ENCODE measurements at regions not wholly inside any gene's neighbourhood (a gene's known extent, or its start where the extent isn't known, plus 50 kb on each side); places are given as distances from the start of the nearest gene placed in this dataset.

- no peaks in the 10 kb centered on the region for H3K36me3 ChIP-seq (ENCODE audit: insufficient read depth, low read length)
- Mint-ChIP-seq H3K27ac (ENCODE audit: unreplicated experiment) (no peak overlapping the region), H3K36me3 (ENCODE audit: low read depth, unreplicated experiment) (peaks cover 2% of the 10 kb centered on the region), H3K9me3 (ENCODE audit: unreplicated experiment) (no peaks in the 10 kb centered on the region), H3K4me1 (ENCODE audit: low read depth, unreplicated experiment) (peaks cover 38% of the 10 kb centered on the region), H3K4me3 (ENCODE audit: unreplicated experiment) (no peak overlapping the region), H3K27me3 (ENCODE audit: low read depth, unreplicated experiment) (no peaks in the 10 kb centered on the region)
- H3K79me2 ChIP-seq (ENCODE audit: insufficient read depth, low read length) = no peaks in the 10 kb centered on the region
- no peak for TF ChIP-seq EZH2 (IDR thresholded peaks at IDR 0.05; ENCODE audit: insufficient read depth, low read length)
- TF ChIP-seq, protein P1, sequence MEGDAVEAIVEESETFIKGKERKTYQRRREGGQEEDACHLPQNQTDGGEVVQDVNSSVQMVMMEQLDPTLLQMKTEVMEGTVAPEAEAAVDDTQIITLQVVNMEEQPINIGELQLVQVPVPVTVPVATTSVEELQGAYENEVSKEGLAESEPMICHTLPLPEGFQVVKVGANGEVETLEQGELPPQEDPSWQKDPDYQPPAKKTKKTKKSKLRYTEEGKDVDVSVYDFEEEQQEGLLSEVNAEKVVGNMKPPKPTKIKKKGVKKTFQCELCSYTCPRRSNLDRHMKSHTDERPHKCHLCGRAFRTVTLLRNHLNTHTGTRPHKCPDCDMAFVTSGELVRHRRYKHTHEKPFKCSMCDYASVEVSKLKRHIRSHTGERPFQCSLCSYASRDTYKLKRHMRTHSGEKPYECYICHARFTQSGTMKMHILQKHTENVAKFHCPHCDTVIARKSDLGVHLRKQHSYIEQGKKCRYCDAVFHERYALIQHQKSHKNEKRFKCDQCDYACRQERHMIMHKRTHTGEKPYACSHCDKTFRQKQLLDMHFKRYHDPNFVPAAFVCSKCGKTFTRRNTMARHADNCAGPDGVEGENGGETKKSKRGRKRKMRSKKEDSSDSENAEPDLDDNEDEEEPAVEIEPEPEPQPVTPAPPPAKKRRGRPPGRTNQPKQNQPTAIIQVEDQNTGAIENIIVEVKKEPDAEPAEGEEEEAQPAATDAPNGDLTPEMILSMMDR (IDR thresholded peaks at IDR 0.05; ENCODE audit: insufficient read depth, low read depth, low read length) = no peak
- no peak overlapping the region for H3K27ac ChIP-seq (ENCODE audit: low read depth, low read length)
- no peak overlapping the region for H3K4me2 ChIP-seq (ENCODE audit: low read length)
- no peak overlapping the region for H2AFZ ChIP-seq (ENCODE audit: low read depth, low read length)
- H3K9ac ChIP-seq (ENCODE audit: low read length) = no peak overlapping the region
- no peak for DNase-seq (ENCODE audit: low read depth)
- no peak for FAIRE-seq
- H3K4me1 ChIP-seq (ENCODE audit: insufficient read depth, low read length) = peaks cover 19% of the 10 kb centered on the region
- H3K27me3 ChIP-seq (ENCODE audit: insufficient read depth, low read length) = no peaks in the 10 kb centered on the region
- no peaks in the 10 kb centered on the region for H3K9me3 ChIP-seq (ENCODE audit: insufficient read depth, low read depth, low read length)
- no peak overlapping the region for H3K4me3 ChIP-seq (ENCODE audit: insufficient read depth, low read depth, low read length)
- no peaks in the 10 kb centered on the region for H4K20me1 ChIP-seq (ENCODE audit: insufficient read depth, low read length)
Observed at GRCh38 chr13:50361282-50361681, 346.0 kb downstream of the KCNRG start.

DNA sequence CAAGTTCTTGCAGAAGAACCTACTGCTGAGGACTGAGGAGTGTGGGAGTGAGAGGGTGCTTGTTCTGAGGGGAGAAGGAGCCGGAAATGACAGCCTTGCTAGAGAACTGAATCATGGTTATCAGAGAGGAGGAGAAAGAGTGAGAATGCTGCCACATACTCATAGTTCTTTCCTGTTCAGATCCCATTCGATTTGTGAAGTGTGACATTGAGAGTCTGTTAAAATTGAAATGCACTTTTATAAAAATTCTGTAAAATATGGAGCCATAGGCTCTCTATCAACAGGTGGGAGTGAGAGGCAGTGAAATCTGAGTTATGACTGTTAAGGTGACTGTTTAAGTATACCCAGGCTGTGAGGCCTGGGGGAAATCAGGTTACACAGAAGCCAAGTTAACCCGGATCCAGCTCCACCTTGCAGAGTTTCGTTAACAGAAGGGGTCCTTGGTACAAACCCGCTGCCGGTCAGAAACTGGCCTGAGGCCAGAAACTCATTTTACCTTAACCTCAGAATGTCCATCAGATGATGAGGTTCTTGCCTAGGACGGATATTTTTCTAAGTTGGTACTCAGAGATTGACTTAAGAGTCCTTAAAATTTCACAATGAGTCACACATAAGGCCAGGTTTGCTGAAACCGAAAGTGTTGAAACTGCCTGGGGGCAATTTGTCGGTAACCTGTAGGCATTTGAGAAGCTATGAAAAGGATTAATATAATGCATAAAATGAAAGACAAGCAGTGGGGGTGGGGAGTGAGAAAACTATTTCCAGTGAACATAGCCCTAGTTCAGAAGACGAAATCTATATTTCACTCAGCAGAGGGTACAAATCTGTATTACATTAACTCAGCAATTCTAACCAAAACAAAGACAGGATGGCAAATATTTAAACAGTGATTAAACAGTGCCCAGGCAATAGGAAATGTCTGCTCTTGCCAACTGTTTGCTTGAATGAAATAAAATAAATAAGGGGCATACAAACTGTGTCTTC is 350.5 kb downstream of the KCNRG start:
- H3K27ac Mint-ChIP-seq (ENCODE audit: unreplicated experiment) = no peak overlapping the region
- Histone ChIP-seq H3K27ac (ENCODE audit: low read depth, low read length) (no peak overlapping the region), H3K9ac (ENCODE audit: low read length) (no peak overlapping the region), H3K79me2 (ENCODE audit: insufficient read depth, low read length) (no peaks in the 10 kb centered on the region), H2AFZ (ENCODE audit: low read depth, low read length) (no peak overlapping the region), H3K4me2 (ENCODE audit: low read length) (no peak overlapping the region), H3K4me1 (ENCODE audit: insufficient read depth, low read length) (no peaks in the 10 kb centered on the region), H3K9me3 (ENCODE audit: insufficient read depth, low read depth, low read length) (no peaks in the 10 kb centered on the region), H3K4me3 (ENCODE audit: insufficient read depth, low read depth, low read length) (no peak overlapping the region), H3K27me3 (ENCODE audit: insufficient read depth, low read length) (no peaks in the 10 kb centered on the region), H3K36me3 (ENCODE audit: insufficient read depth, low read length) (no peaks in the 10 kb centered on the region), H4K20me1 (ENCODE audit: insufficient read depth, low read length) (no peaks in the 10 kb centered on the region)
- no peaks in the 10 kb centered on the region for H3K9me3 Mint-ChIP-seq (ENCODE audit: unreplicated experiment)
- peaks cover 18% of the 10 kb centered on the region for H3K4me1 Mint-ChIP-seq (ENCODE audit: low read depth, unreplicated experiment)
- FAIRE-seq = no peak
- DNase-seq (ENCODE audit: low read depth) = no peak
- TF ChIP-seq, protein P1 (IDR thresholded peaks at IDR 0.05; ENCODE audit: insufficient read depth, low read depth, low read length) = no peak
- no peak for TF ChIP-seq EZH2 (IDR thresholded peaks at IDR 0.05; ENCODE audit: insufficient read depth, low read length)
- no peak overlapping the region for H3K4me3 Mint-ChIP-seq (ENCODE audit: unreplicated experiment)
- H3K36me3 Mint-ChIP-seq (ENCODE audit: low read depth, unreplicated experiment) = no peaks in the 10 kb centered on the region
- peaks cover 2% of the 10 kb centered on the region for H3K27me3 Mint-ChIP-seq (ENCODE audit: low read depth, unreplicated experiment)

Measured in astrocyte (in vitro differentiated cells and primary cell).